HepG2 (cell line): ENCODE measurements at regions not wholly inside any gene's neighbourhood (a gene's known extent, or its start where the extent isn't known, plus 50 kb on each side); places are given as distances from the start of the nearest gene placed in this dataset.

Experiments
- AKNA ChIP-seq: sonication (generic); formaldehyde crosslinking; IDR thresholded peaks from 2 replicates; pipeline ENCODE4 v1.4.0; 2020; ENCODE audit warnings: missing genetic modification reagents, borderline replicate concordance
- GATAD1 ChIP-seq: IDR thresholded peaks from 2 replicates; pipeline ENCODE4 v1.6.1; 2016; ENCODE audit warnings: missing genetic modification reagents, missing compliant biosample characterization
- KIAA2018 ChIP-seq: sonication (generic); formaldehyde crosslinking; IDR thresholded peaks from 2 replicates; pipeline ENCODE4 v1.5.0; 2020; ENCODE audit warnings: mild to moderate bottlenecking, missing genetic modification reagents, borderline replicate concordance
- KMT2B ChIP-seq: IDR thresholded peaks from 2 replicates; pipeline ENCODE4 v1.6.1; 2016; ENCODE audit warnings: missing genetic modification reagents, missing compliant biosample characterization
- LCORL ChIP-seq, 2 experiments: fragments of 450-650 bp in 1 of 2; sonication (generic) in 1 of 2; formaldehyde crosslinking in 1 of 2; IDR thresholded peaks; 2 replicates each; pipeline versions ENCODE4 v1.5.0 to v1.6.1; 2017 to 2020; ENCODE audit warnings: antibody characterized with exemption in 1 of 2, missing genetic modification reagents in 1 of 2
- MAFK ChIP-seq, 2 experiments: IDR thresholded peaks in 1 of 2; conservative IDR thresholded peaks in 1 of 2; 2 replicates each; pipeline ENCODE4 v1.6.1; 2011; ENCODE audit warnings: improper control_type of control experiment in 2 of 2, low read length in 2 of 2
- ZNF142 ChIP-seq: sonication (generic); formaldehyde crosslinking; IDR thresholded peaks from 2 replicates; pipeline ENCODE4 v1.4.0; 2020; ENCODE audit warnings: missing genetic modification reagents
- ZNF510 ChIP-seq: sonication (generic); formaldehyde crosslinking; IDR thresholded peaks from 2 replicates; pipeline ENCODE4 v1.4.0; 2020; ENCODE audit warnings: low read depth, mild to moderate bottlenecking, missing genetic modification reagents

- TF ChIP-seq KIAA2018 (CRISPR knock-in tag) (no peak), ZNF142 (no peak), MAFK (conservative IDR thresholded peaks at IDR 0.05 in 1 of 2, IDR thresholded peaks at IDR 0.05 in 1 of 2; ENCODE audit: low read length in 2 of 2) (peak; percentile 89 to 92), ZNF510 (CRISPR knock-in tag) (peak; percentile 75; the same call in 1 of the 2 replicates), KMT2B (CRISPR knock-in tag) (peak; percentile 22; the same call in 1 of the 2 replicates), LCORL (IDR thresholded peaks at IDR 0.05) (peak; percentile 79), LCORL (CRISPR knock-in tag; IDR thresholded peaks at IDR 0.05) (peak; percentile 98), GATAD1 (CRISPR knock-in tag) (0 out of 2 replicates have a peak, but pooled peaks have one; percentile 12), AKNA (CRISPR knock-in tag) (no peak)
Measured at GRCh38 chr11:27201454-27202302, 161.1 kb downstream of the BBOX1 start (continued).
